ENCODE measurements at regions not wholly inside any gene's neighbourhood (a gene's known extent, or its start where the extent isn't known, plus 50 kb on each side); places are given as distances from the start of the nearest gene placed in this dataset.

GRCh38 chr16:51666821-51667220, 515.8 kb upstream of the SALL1 start:
- no peak for TF ChIP-seq POLR2A (IDR thresholded peaks at IDR 0.05; ENCODE audit: low read depth, low read length)
- no peak for TF ChIP-seq RAD21 (IDR thresholded peaks at IDR 0.05; ENCODE audit: low read length)
- TF ChIP-seq, protein P1, sequence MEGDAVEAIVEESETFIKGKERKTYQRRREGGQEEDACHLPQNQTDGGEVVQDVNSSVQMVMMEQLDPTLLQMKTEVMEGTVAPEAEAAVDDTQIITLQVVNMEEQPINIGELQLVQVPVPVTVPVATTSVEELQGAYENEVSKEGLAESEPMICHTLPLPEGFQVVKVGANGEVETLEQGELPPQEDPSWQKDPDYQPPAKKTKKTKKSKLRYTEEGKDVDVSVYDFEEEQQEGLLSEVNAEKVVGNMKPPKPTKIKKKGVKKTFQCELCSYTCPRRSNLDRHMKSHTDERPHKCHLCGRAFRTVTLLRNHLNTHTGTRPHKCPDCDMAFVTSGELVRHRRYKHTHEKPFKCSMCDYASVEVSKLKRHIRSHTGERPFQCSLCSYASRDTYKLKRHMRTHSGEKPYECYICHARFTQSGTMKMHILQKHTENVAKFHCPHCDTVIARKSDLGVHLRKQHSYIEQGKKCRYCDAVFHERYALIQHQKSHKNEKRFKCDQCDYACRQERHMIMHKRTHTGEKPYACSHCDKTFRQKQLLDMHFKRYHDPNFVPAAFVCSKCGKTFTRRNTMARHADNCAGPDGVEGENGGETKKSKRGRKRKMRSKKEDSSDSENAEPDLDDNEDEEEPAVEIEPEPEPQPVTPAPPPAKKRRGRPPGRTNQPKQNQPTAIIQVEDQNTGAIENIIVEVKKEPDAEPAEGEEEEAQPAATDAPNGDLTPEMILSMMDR (conservative IDR thresholded peaks at IDR 0.05; ENCODE audit: low read depth, low read length) = no peak
- no peak for TF ChIP-seq CEBPB (IDR thresholded peaks at IDR 0.05; ENCODE audit: low read depth, low read length)
- TF ChIP-seq MXI1 (IDR thresholded peaks at IDR 0.05; ENCODE audit: borderline replicate concordance, low read depth, low read length) = no peak
- TF ChIP-seq RFX5 (IDR thresholded peaks at IDR 0.05; ENCODE audit: low read depth, low read length) = no peak
- no peak for TF ChIP-seq MAZ (IDR thresholded peaks at IDR 0.05; ENCODE audit: borderline replicate concordance, low read depth, low read length)
- no peak for TF ChIP-seq CHD1 (IDR thresholded peaks at IDR 0.05; ENCODE audit: low read depth, low read length)
- TF ChIP-seq RCOR1 (IDR thresholded peaks at IDR 0.05; ENCODE audit: insufficient replicate concordance, low read length) = no peak

Measured in IMR-90 (cell line).